Loucy (cell line): ENCODE measurements at regions not wholly inside any gene's neighbourhood (a gene's known extent, or its start where the extent isn't known, plus 50 kb on each side); places are given as distances from the start of the nearest gene placed in this dataset.

Experiments
- H2AFZ ChIP-seq: fragments of 200-600 bp; sonication (generic); 2 replicates; pipeline ENCODE4 v1.6.0; 2016; ENCODE audit warnings: antibody characterized with exemption, mild to moderate bottlenecking, low read length, moderate library complexity
- H3F3A ChIP-seq: fragments of 200-600 bp; 2 replicates; pipeline ENCODE4 v1.6.0; 2016; ENCODE audit warnings: antibody characterized with exemption, low read depth, mild to moderate bottlenecking
- H3K27me3 ChIP-seq: fragments of 200-600 bp; sonication (generic); 2 replicates; pipeline ENCODE4 v1.6.1; 2014; ENCODE audit warnings: low read length, mild to moderate bottlenecking; ENCODE audit not compliant: insufficient read depth, poor library complexity, severe bottlenecking
- H3K36me3 ChIP-seq: fragments of 200-600 bp; sonication (generic); 2 replicates; pipeline ENCODE4 v1.6.1; 2016; ENCODE audit warnings: low read length; ENCODE audit not compliant: insufficient read depth
- H3K4me1 ChIP-seq: fragments of 200-600 bp; sonication (generic); 2 replicates; pipeline ENCODE4 v1.5.1; 2014; ENCODE audit warnings: low read length, mild to moderate bottlenecking; ENCODE audit not compliant: insufficient read depth, poor library complexity, severe bottlenecking
- H3K4me2 ChIP-seq: fragments of 200-600 bp; sonication (generic); 2 replicates; pipeline ENCODE4 v1.6.0; 2014; ENCODE audit warnings: antibody characterized with exemption, low read length, low read depth, mild to moderate bottlenecking; ENCODE audit not compliant: poor library complexity, severe bottlenecking
- H3K4me3 ChIP-seq: fragments of 200-600 bp; sonication (generic); 2 replicates; pipeline ENCODE4 v1.5.1; 2014; ENCODE audit warnings: low read length, mild to moderate bottlenecking, mixed read lengths; ENCODE audit not compliant: poor library complexity, severe bottlenecking
- H3K79me2 ChIP-seq: fragments of 200-600 bp; sonication (generic); 2 replicates; pipeline ENCODE4 v1.6.1; 2014; ENCODE audit warnings: low read length; ENCODE audit not compliant: insufficient read depth
- H3K9ac ChIP-seq: fragments of 200-600 bp; sonication (generic); 2 replicates; pipeline ENCODE4 v1.6.0; 2014; ENCODE audit warnings: mild to moderate bottlenecking, low read depth, low read length, moderate library complexity; ENCODE audit not compliant: poor library complexity, severe bottlenecking
- H3K9me2 ChIP-seq: fragments of 200-600 bp; sonication (generic); replicated peaks from 2 replicates; pipeline ENCODE4 v1.6.1; 2016; ENCODE audit warnings: low read depth, low read length, mixed read lengths
- H3K9me3 ChIP-seq: fragments of 200-600 bp; sonication (generic); 2 replicates; pipeline ENCODE4 v1.6.1; 2014; ENCODE audit warnings: mild to moderate bottlenecking, antibody characterized with exemption, low read length, low read depth; ENCODE audit not compliant: insufficient read depth
- H4K20me1 ChIP-seq: fragments of 200-600 bp; sonication (generic); 2 replicates; pipeline ENCODE4 v1.6.0; 2014; ENCODE audit warnings: antibody characterized with exemption, low read length, mild to moderate bottlenecking; ENCODE audit not compliant: insufficient read depth, poor library complexity, severe bottlenecking
- CTCF ChIP-seq: fragments of 200-600 bp; sonication (generic); conservative IDR thresholded peaks from 2 replicates; pipeline ENCODE4 v1.5.1; 2014; ENCODE audit warnings: mild to moderate bottlenecking, antibody characterized with exemption, low read length
- EZH2phosphoT487 ChIP-seq: fragments of 200-600 bp; IDR thresholded peaks from 2 replicates; pipeline ENCODE4 v1.6.1; 2018; ENCODE audit warnings: antibody characterized with exemption, mild to moderate bottlenecking, moderate library complexity, borderline replicate concordance

DNA sequence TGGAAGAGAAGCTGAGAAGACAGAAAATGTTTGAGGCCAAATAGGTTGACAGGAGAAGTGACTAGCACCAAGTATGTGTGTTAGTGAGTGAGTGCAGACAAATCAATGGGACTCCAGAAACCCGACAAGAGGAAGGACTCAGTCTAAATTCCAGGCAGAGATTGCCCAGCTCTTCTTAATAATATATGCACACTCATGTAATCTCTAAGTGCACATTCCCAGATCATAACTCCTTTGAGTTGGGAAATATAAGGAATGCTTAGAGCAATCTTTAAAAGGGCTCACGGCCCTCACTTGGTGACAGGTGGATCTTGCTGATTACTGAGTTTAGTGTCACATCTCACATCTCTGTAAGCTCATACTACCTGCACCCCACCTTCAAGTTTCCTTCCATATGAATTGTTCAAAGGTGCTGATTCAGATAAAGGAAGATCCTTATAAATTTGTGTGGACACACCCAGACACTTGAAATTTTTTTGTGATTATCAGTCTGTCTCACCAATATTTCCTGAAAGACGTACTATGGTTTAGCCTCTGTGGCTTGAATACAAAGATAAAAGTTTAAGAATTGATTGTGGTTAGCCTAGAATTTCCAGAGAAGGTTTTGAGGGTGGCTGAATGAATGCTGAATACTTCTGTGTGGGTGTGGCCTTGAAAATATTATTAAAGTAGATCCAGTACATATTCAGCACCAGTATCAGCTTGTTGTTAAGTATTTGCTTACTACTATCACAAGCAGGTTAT, 205.1 kb upstream of the UGT8 start:
- no peak for TF ChIP-seq EZH2phosphoT487
- Histone ChIP-seq H3K4me2 (no peak overlapping the region), H3K4me1 (peaks cover 11% of the 10 kb centered on the region), H3K27me3 (peaks cover 21% of the 10 kb centered on the region), H3K36me3 (no peaks in the 10 kb centered on the region), H3K4me3 (no peak overlapping the region), H3K79me2 (no peaks in the 10 kb centered on the region), H3F3A (no peaks in the 10 kb centered on the region), H3K9ac (no peak overlapping the region), H4K20me1 (no peaks in the 10 kb centered on the region), H3K9me2 (no peaks in the 10 kb centered on the region), H2AFZ (no peak overlapping the region), H3K9me3 (no peaks in the 10 kb centered on the region)

- peak overlapping the region; percentile 2 for H3K4me2 ChIP-seq
- no peaks in the 10 kb centered on the region for H3K9me2 ChIP-seq
- H3K4me3 ChIP-seq: no peak overlapping the region
- peaks cover 30% of the 10 kb centered on the region for H3K4me1 ChIP-seq
- H3K27me3 ChIP-seq: peaks cover 21% of the 10 kb centered on the region
- H3K79me2 ChIP-seq: no peaks in the 10 kb centered on the region
- no peaks in the 10 kb centered on the region for H4K20me1 ChIP-seq
- H3K9me3 ChIP-seq: no peaks in the 10 kb centered on the region
- H3F3A ChIP-seq: no peaks in the 10 kb centered on the region
- H3K36me3 ChIP-seq: no peaks in the 10 kb centered on the region
- H2AFZ ChIP-seq: no peak overlapping the region
- no peak overlapping the region for H3K9ac ChIP-seq
- TF ChIP-seq EZH2phosphoT487: no peak
- TF ChIP-seq CTCF: no peak
These were observed 201.8 kb upstream of the UGT8 start for GRCh38 chr4:114396808-114397207.

DNA sequence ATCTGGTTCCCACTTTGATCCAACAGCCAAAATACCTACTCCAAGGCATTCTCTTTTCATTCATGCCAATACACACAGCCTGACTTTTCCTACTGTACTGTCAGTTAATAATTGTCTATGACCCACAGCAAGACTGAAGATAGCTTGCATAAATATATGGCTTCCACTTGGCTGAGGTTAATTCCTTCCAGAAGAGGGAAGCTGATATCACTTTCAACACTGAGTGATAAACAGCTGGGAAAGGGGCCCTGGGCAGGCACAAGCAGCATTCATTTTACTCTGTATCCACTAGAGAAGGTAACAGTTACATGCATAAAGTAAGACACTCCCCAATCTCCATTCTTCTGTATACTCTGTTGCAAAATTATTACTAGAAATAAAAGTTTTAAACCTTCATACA, 200.2 kb upstream of the UGT8 start:
- H3K4me3 ChIP-seq: no peak overlapping the region
- no peaks in the 10 kb centered on the region for H3K9me3 ChIP-seq
- H3F3A ChIP-seq: no peaks in the 10 kb centered on the region
- no peaks in the 10 kb centered on the region for H3K79me2 ChIP-seq
- no peaks in the 10 kb centered on the region for H4K20me1 ChIP-seq
- H2AFZ ChIP-seq: no peak overlapping the region
- H3K9me2 ChIP-seq: no peaks in the 10 kb centered on the region
- peaks cover 30% of the 10 kb centered on the region for H3K4me1 ChIP-seq
- H3K4me2 ChIP-seq: no peak overlapping the region
- TF ChIP-seq EZH2phosphoT487: no peak
- no peak for TF ChIP-seq CTCF
- H3K9ac ChIP-seq: no peak overlapping the region
- H3K27me3 ChIP-seq: peaks cover 21% of the 10 kb centered on the region
- H3K36me3 ChIP-seq: no peaks in the 10 kb centered on the region

DNA sequence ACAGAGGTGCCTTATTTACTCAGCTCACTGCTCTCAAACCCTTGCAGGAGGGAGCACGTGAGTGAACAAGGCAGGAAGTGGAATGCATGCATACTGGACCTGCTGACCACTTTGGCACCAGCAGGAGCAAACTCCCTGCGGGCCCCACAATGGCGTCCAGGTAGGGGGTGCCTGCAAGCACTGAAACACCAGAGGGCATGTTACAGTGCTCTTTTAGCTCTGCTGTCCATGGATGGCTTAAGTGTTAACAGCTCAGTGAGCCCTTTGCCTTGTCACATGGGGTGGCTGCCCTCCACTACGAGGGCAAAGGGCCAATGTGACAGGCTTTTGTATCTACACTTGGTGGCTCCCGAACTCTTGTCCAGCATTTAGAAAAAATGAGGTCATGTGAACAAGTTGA, 199.5 kb upstream of the UGT8 start:
- Histone ChIP-seq H3K36me3 (no peaks in the 10 kb centered on the region), H3K9ac (no peak overlapping the region), H3K27me3 (peaks cover 20% of the 10 kb centered on the region), H3K4me1 (peaks cover 30% of the 10 kb centered on the region), H2AFZ (no peak overlapping the region), H3K9me3 (no peaks in the 10 kb centered on the region), H3K4me3 (no peak overlapping the region), H3K9me2 (no peaks in the 10 kb centered on the region), H4K20me1 (no peaks in the 10 kb centered on the region), H3K79me2 (no peaks in the 10 kb centered on the region), H3K4me2 (no peak overlapping the region), H3F3A (no peaks in the 10 kb centered on the region)
- TF ChIP-seq EZH2phosphoT487 (no peak), CTCF (0 out of 2 replicates have a peak, but pooled peaks have one; percentile 11)
